ENCODE measurements at regions not wholly inside any gene's neighbourhood (a gene's known extent, or its start where the extent isn't known, plus 50 kb on each side); places are given as distances from the start of the nearest gene placed in this dataset.

GRCh38 chr9:1775230-1775629, 239.9 kb upstream of the SMARCA2 start:
- no peak for TF ChIP-seq CTCF (IDR thresholded peaks at IDR 0.05; ENCODE audit: insufficient read depth, low read depth, low read length, missing control alignments)
- no peak overlapping the region for H3K4me3 ChIP-seq (ENCODE audit: low read length)
- no peak for DNase-seq (ENCODE audit: low read depth)

DNA sequence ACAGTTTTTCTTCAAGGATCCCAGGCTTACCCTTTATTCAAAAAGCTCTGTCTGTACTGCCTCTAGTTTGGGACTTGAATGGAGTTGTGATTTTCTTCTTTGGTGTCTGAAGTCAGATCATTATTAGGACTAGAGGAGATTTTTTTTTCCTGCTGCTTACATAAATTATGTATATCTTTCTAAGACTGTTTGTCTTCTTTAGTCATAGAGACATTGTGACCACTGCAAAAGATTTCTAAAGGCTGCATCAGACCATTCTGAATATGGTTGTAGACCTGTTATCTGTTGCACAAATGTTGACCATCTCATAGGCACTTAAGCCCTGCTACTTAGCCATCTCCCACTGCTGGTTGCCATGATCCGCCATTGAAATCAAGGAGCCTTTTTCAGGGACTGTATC, 238.5 kb upstream of the SMARCA2 start:
- TF ChIP-seq CTCF (IDR thresholded peaks at IDR 0.05; ENCODE audit: insufficient read depth, low read depth, low read length, missing control alignments), result no peak
- DNase-seq (ENCODE audit: low read depth), result no peak
- no peak overlapping the region for H3K4me3 ChIP-seq (ENCODE audit: low read length)

- no peak overlapping the region for H3K4me3 ChIP-seq (ENCODE audit: low read length)
- no peak for DNase-seq (ENCODE audit: low read depth)
- TF ChIP-seq CTCF (IDR thresholded peaks at IDR 0.05; ENCODE audit: insufficient read depth, low read depth, low read length, missing control alignments), result no peak
Observed at GRCh38 chr9:1791191-1791590, 224.0 kb upstream of the SMARCA2 start.

DNA sequence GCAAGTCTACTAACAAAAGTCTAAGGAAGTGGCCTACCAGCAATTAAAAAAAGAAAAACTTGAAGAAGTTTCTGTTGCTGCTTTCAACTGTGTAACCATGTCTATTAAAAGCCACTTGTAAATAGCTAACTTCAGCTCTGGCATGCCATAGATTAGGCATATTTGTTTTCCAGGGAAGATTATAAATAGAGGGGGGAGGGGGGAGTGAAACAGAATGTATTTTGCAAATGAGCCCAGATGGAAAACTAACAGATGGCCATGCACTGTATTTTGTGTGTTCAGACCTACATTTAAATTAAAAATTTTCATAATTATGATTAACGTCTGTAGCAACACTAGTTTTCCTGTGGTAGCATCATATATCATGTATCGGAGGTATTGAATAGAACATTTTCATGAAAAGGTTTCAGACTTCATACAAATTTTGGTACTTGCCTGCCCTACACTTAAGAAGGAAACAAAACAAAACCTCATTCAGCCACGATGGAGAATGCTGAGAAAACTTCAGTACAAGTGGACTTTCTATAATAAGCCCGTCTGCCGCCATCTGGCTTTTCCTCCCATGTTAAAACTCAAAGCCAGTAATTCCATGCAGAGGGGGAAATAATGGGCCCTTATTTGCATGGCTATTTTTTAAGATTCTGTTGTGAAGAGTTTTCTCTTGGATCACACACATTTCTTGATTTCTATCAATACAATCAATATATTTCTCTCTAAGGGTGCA, 220.4 kb upstream of the SMARCA2 start:
- no peak for DNase-seq (ENCODE audit: low read depth)
- TF ChIP-seq CTCF (IDR thresholded peaks at IDR 0.05; ENCODE audit: insufficient read depth, low read depth, low read length, missing control alignments), result no peak

DNA sequence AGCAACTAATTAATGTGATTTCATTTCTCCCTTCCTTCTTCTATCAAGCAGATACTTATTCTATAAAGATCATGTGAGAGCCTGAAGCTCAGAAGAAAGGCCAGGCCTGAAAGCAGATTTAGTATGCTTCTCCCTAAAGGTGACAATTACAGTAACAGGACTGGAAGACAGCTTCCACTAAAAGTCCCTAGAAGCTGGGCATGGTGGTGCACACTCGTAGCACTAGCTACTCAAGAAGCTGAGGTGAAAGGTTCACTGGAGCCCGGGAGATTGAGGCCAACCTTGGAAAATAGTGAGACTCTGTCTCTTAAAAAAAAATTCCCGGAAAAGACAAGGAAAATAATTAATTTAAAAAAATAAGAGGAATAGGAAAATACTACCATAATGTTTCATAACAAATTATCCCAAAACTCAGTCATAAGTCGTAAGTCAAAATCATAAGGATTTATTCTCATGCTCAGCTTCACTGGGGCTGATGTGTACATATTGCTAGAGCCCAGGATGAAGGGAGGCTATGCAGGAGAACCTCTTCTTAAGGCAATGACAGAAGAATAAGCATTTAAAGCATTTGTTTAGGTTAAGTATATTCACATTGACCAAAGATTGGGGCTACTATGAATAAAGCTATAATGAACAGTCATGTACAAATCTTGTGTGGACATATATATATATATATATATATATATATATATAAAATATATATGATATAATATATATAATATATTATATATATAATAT, 210.8 kb upstream of the SMARCA2 start:
- H3K4me3 ChIP-seq (ENCODE audit: low read length), result no peak overlapping the region
- TF ChIP-seq CTCF (IDR thresholded peaks at IDR 0.05; ENCODE audit: insufficient read depth, low read depth, low read length, missing control alignments), result no peak
- no peak for DNase-seq (ENCODE audit: low read depth)

More for the DNA sequence above, 220.4 kb upstream of the SMARCA2 start:
- H3K4me3 ChIP-seq (ENCODE audit: low read length), result no peak overlapping the region

- no peak for TF ChIP-seq CTCF (IDR thresholded peaks at IDR 0.05; ENCODE audit: insufficient read depth, low read depth, low read length, missing control alignments)
- DNase-seq (ENCODE audit: low read depth), result no peak
- no peak overlapping the region for H3K4me3 ChIP-seq (ENCODE audit: low read length)
Observed at GRCh38 chr9:1829719-1830118, 185.4 kb upstream of the SMARCA2 start.
